Thyroid gland (tissue), 4 donors: ENCODE measurements at regions not wholly inside any gene's neighbourhood (a gene's known extent, or its start where the extent isn't known, plus 50 kb on each side); places are given as distances from the start of the nearest gene placed in this dataset.

Experiments
- DNase-seq, 2 donors: peaks; one replicate each; pipeline ENCODE4 v3.0.0-alpha.2; 2019
- H3K27ac ChIP-seq, 3 donors: fragments of 200-600 bp; sonication (generic); 1 replicate in 2 of 3; 2 replicates in 1 of 3; pipeline ENCODE4 v1.5.1; 2016 to 2019; ENCODE audit warnings: mild to moderate bottlenecking in 1 of 3, moderate library complexity in 1 of 3
- H3K27me3 ChIP-seq: fragments of 200-600 bp; sonication (generic); one replicate; pipeline ENCODE4 v1.5.1; 2019
- H3K36me3 ChIP-seq, 2 donors: fragments of 200-600 bp; sonication (generic); one replicate each; pipeline ENCODE4 v1.5.1; 2016 to 2019
- H3K4me1 ChIP-seq, 2 donors: fragments of 200-600 bp; sonication (generic); one replicate each; pipeline ENCODE4 v1.5.1; 2017 to 2019
- H3K4me3 ChIP-seq, 3 donors: fragments of 200-600 bp; sonication (generic); replicated peaks in 1 of 3; 1 replicate in 2 of 3; 2 replicates in 1 of 3; pipeline ENCODE4 v1.5.1; 2016; ENCODE audit warnings: mild to moderate bottlenecking in 1 of 3
- H3K9me3 ChIP-seq: fragments of 200-600 bp; sonication (generic); one replicate; pipeline ENCODE4 v1.5.1; 2017
- POLR2A ChIP-seq, 2 donors: fragments of 450-650 bp; IDR thresholded peaks; one replicate each; pipeline ENCODE4 v1.6.1; 2017; ENCODE audit warnings: antibody characterized with exemption in 2 of 2, mild to moderate bottlenecking in 2 of 2, moderate library complexity in 1 of 2
- WGBS, 2 donors: methylation state at CpG; one replicate each; pipeline ENCODE4 v1.1.5; 2017; 5-methylcytosine and 5-hydroxymethylcytosine counted together
- intact Hi-C: fragments of 100-400 bp; cut with DNase I; formaldehyde crosslinking; loops from one replicate; pipeline ENCODE4 v1.15.1; 2023
- TF ChIP-seq, protein P1 (sequence below), 6 experiments: fragments of 200-600 bp in 3 of 6; fragments of 450-650 bp in 3 of 6; sonication (generic) in 3 of 6; IDR thresholded peaks; one replicate each; pipeline ENCODE4 v1.5.1; 2016 to 2019; ENCODE audit warnings: antibody characterized with exemption in 6 of 6, mild to moderate bottlenecking in 2 of 6, inconsistent platforms in 1 of 6, moderate library complexity in 1 of 6

DNA sequence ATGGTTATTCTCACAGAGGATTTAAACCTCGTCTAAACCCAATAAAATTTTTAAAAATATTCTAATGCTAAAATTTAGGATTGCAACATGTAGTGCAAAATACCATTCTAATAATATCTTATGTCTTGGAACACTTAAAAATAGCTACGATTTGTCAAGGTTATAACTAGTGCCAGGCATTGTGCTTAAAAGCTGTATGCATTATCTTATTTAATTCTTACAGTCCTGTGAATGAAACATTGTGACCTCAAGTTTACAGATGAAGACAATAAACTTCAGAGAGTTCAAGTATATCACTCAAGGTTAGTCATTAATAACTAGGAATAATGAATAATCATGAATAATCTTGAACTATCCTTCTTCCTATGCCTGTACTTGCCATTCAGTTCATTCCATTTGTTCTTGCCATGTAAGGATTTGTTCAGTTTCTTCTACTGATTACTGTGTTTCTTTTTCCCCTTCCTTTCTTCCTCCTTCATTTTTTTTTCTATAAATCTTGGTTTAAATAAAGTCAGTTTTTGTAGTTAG, 897.6 kb upstream of the NR2F2 start:
- H3K27ac ChIP-seq: no peak overlapping the region
- TF ChIP-seq, protein P1, sequence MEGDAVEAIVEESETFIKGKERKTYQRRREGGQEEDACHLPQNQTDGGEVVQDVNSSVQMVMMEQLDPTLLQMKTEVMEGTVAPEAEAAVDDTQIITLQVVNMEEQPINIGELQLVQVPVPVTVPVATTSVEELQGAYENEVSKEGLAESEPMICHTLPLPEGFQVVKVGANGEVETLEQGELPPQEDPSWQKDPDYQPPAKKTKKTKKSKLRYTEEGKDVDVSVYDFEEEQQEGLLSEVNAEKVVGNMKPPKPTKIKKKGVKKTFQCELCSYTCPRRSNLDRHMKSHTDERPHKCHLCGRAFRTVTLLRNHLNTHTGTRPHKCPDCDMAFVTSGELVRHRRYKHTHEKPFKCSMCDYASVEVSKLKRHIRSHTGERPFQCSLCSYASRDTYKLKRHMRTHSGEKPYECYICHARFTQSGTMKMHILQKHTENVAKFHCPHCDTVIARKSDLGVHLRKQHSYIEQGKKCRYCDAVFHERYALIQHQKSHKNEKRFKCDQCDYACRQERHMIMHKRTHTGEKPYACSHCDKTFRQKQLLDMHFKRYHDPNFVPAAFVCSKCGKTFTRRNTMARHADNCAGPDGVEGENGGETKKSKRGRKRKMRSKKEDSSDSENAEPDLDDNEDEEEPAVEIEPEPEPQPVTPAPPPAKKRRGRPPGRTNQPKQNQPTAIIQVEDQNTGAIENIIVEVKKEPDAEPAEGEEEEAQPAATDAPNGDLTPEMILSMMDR (IDR thresholded peaks at IDR 0.05): no peak
- no peak for TF ChIP-seq POLR2A (IDR thresholded peaks at IDR 0.05)
- H3K9me3 ChIP-seq: no peaks in the 10 kb centered on the region
- no peak overlapping the region for H3K4me3 ChIP-seq
- no peaks in the 10 kb centered on the region for H3K27me3 ChIP-seq
- no peak for DNase-seq
- intact Hi-C loops: no loop called here
- WGBS, 2 donors: 70 to 80% methylated on average over 2 of the region's 2 CpGs
- H3K4me1 ChIP-seq: no peaks in the 10 kb centered on the region
- no peaks in the 10 kb centered on the region for H3K36me3 ChIP-seq

- H3K27me3 ChIP-seq: no peaks in the 10 kb centered on the region
- no peak overlapping the region for H3K4me3 ChIP-seq
- H3K27ac ChIP-seq: peak overlapping the region in 2 of 3 donors; percentile 24 to 27
- WGBS, 2 donors: 45 to 50% methylated on average over 3 of the region's 3 CpGs
- TF ChIP-seq POLR2A (IDR thresholded peaks at IDR 0.05): no peak
- TF ChIP-seq, protein P1 (IDR thresholded peaks at IDR 0.05): no peak
- no peak for DNase-seq
- no peaks in the 10 kb centered on the region for H3K36me3 ChIP-seq
- intact Hi-C loops: no loop called here
- H3K9me3 ChIP-seq: no peaks in the 10 kb centered on the region
- H3K4me1 ChIP-seq: peaks cover 0 to 6% of the 10 kb centered on the region in 2 donors
These were observed 890.6 kb upstream of the NR2F2 start for GRCh38 chr15:95439922-95440376.

GRCh38 chr15:95440712-95441111, 889.8 kb upstream of the NR2F2 start:
- DNase-seq: peak in 1 of 2 donors; percentile 5
- H3K27ac ChIP-seq: peak overlapping the region in 2 of 3 donors; percentile 24 to 27
- peaks cover 0 to 6% of the 10 kb centered on the region in 2 donors for H3K4me1 ChIP-seq
- WGBS, 2 donors: 70 to 75% methylated on average over 6 of the region's 6 CpGs
- no peaks in the 10 kb centered on the region for H3K27me3 ChIP-seq
- no peaks in the 10 kb centered on the region for H3K9me3 ChIP-seq
- H3K4me3 ChIP-seq: no peak overlapping the region
- TF ChIP-seq POLR2A (IDR thresholded peaks at IDR 0.05): no peak
- TF ChIP-seq, protein P1 (IDR thresholded peaks at IDR 0.05): no peak
- intact Hi-C loops: no loop called here
- no peaks in the 10 kb centered on the region for H3K36me3 ChIP-seq

GRCh38 chr15:95442107-95442719, 888.3 kb upstream of the NR2F2 start:
- Histone ChIP-seq H3K27me3 (no peaks in the 10 kb centered on the region), H3K9me3 (no peaks in the 10 kb centered on the region), H3K27ac (peak overlapping the region in 2 of 3 donors; percentile 41 to 43), H3K4me3 (no peak overlapping the region), H3K4me1 (peaks cover 0 to 6% of the 10 kb centered on the region in 2 donors), H3K36me3 (no peaks in the 10 kb centered on the region)
- WGBS, 2 donors: 55 to 61% methylated on average over 7 of the region's 7 CpGs
- intact Hi-C loops: no loop called here
- TF ChIP-seq, protein P1 (IDR thresholded peaks at IDR 0.05): no peak
- no peak for TF ChIP-seq POLR2A (IDR thresholded peaks at IDR 0.05)
- DNase-seq: no peak

GRCh38 chr15:95444860-95445259, 885.6 kb upstream of the NR2F2 start:
- TF ChIP-seq, protein P1 (IDR thresholded peaks at IDR 0.05): no peak
- TF ChIP-seq POLR2A (IDR thresholded peaks at IDR 0.05): no peak
- H3K27ac ChIP-seq: no peak overlapping the region
- WGBS, 2 donors: 77 to 93% methylated on average over 4 of the region's 4 CpGs
- no peaks in the 10 kb centered on the region for H3K27me3 ChIP-seq
- H3K4me1 ChIP-seq: peaks cover 0 to 6% of the 10 kb centered on the region in 2 donors
- intact Hi-C loops: no loop called here
- H3K36me3 ChIP-seq: no peaks in the 10 kb centered on the region
- no peak for DNase-seq
- H3K9me3 ChIP-seq: no peaks in the 10 kb centered on the region
- H3K4me3 ChIP-seq: no peak overlapping the region
